Endothelial cell of umbilical vein (primary cell): ENCODE measurements at regions not wholly inside any gene's neighbourhood (a gene's known extent, or its start where the extent isn't known, plus 50 kb on each side); places are given as distances from the start of the nearest gene placed in this dataset.

ENCODE experiments used
- BruUV-seq: library from RNA; stranded (reverse); fragments of 400-500 nt; replicated peaks from 2 replicates; lab custom pipeline; 2021; lab: Mats Ljungman, UMichigan
- CTCF ChIA-PET: fragments of 300-600, 350-600 bp; sonication (Branson Sonifier 250); formaldehyde crosslinking; loops from one replicate; lab custom pipeline; 2021; ENCODE audit warnings: antibody characterized with exemption, inconsistent platforms; lab: Charles Lee
- POLR2A ChIA-PET: fragments of 300-600, 350-600 bp; sonication (Branson Sonifier 250); formaldehyde crosslinking; loops from one replicate; lab custom pipeline; 2021; ENCODE audit warnings: antibody characterized with exemption, inconsistent platforms; lab: Charles Lee
- DNase-seq: peaks from one replicate; pipeline ENCODE4 v3.0.0-alpha.2; 2011; ENCODE audit warnings: low read depth, low spot score
- FAIRE-seq: peaks from 2 replicates; lab custom pipeline; 2011; peaks lifted over from hg19 to GRCh38; lab: Jason Lieb, UNC
- H2AFZ ChIP-seq: 2 replicates; pipeline ENCODE4 v1.6.0; 2012; ENCODE audit warnings: low read depth, low read length, control low read depth, inconsistent platforms
- H3K27ac ChIP-seq: 2 replicates; pipeline ENCODE4 v1.5.1; 2011; ENCODE audit warnings: low read depth, mild to moderate bottlenecking, control low read depth, low read length, moderate library complexity; ENCODE audit not compliant: insufficient read depth
- H3K27me3 ChIP-seq, 2 experiments: 2 replicates each; pipeline versions ENCODE4 v1.6.0 to v1.6.1; 2011; ENCODE audit warnings: low read length in 2 of 2, mixed read lengths in 1 of 2; ENCODE audit not compliant: control insufficient read depth in 2 of 2, insufficient read depth in 2 of 2
- H3K36me3 ChIP-seq, 2 experiments: 2 replicates in 1 of 2; 3 replicates in 1 of 2; pipeline ENCODE4 v1.5.1; 2011; ENCODE audit warnings: low read length in 2 of 2, mild to moderate bottlenecking in 1 of 2, moderate library complexity in 1 of 2; ENCODE audit not compliant: control insufficient read depth in 2 of 2, insufficient read depth in 2 of 2; ENCODE audit errors: extremely low read depth in 1 of 2
- H3K4me1 ChIP-seq: 3 replicates; pipeline ENCODE4 v1.5.1; 2011; ENCODE audit warnings: mild to moderate bottlenecking, low read length; ENCODE audit not compliant: control insufficient read depth, insufficient read depth; ENCODE audit errors: extremely low read depth
- H3K4me2 ChIP-seq: 2 replicates; pipeline ENCODE4 v1.6.1; 2011; ENCODE audit warnings: low read length, control low read depth, mixed read lengths; ENCODE audit not compliant: insufficient read depth
- H3K4me3 ChIP-seq, 3 experiments: fragments of 200-600 bp in 1 of 3; sonication (generic), shearing (Covaris generic) in 1 of 3; replicated peaks in 1 of 3; 2 replicates each; pipeline ENCODE4 v1.5.1; 2011 to 2016; ENCODE audit warnings: control low read depth in 3 of 3, low read length in 3 of 3, mild to moderate bottlenecking in 2 of 3, inconsistent platforms in 1 of 3, low read depth in 1 of 3, moderate library complexity in 1 of 3; ENCODE audit not compliant: insufficient read depth in 1 of 3
- H3K79me2 ChIP-seq: 2 replicates; pipeline ENCODE4 v1.6.0; 2012; ENCODE audit warnings: low read length, inconsistent platforms; ENCODE audit not compliant: control insufficient read depth, insufficient read depth
- H3K9ac ChIP-seq: replicated peaks from 2 replicates; pipeline ENCODE3; 2011; ENCODE audit warnings: low read length, control low read depth; ENCODE audit not compliant: insufficient read depth; ENCODE audit errors: extremely low read depth
- H3K9me1 ChIP-seq: replicated peaks from 3 replicates; pipeline ENCODE4 v1.6.0; 2011; ENCODE audit warnings: mild to moderate bottlenecking, low read length; ENCODE audit not compliant: control insufficient read depth, insufficient read depth; ENCODE audit errors: extremely low read depth
- H3K9me3 ChIP-seq: replicated peaks from 2 replicates; pipeline ENCODE4 v1.5.1; 2012; ENCODE audit warnings: low read length, inconsistent platforms; ENCODE audit not compliant: control insufficient read depth, insufficient read depth
- H4K20me1 ChIP-seq: replicated peaks from 2 replicates; pipeline ENCODE3; 2011; ENCODE audit warnings: mild to moderate bottlenecking, low read length; ENCODE audit not compliant: control insufficient read depth, insufficient read depth; ENCODE audit errors: extremely low read depth
- EZH2 ChIP-seq: IDR thresholded peaks from 2 replicates; pipeline ENCODE4 v1.6.1; 2012; ENCODE audit warnings: borderline replicate concordance, low read depth, mild to moderate bottlenecking, moderate library complexity, low read length, inconsistent platforms; ENCODE audit not compliant: severe bottlenecking
- FOS ChIP-seq: IDR thresholded peaks from 2 replicates; pipeline ENCODE4 v1.6.1; 2011; ENCODE audit warnings: mild to moderate bottlenecking, low read length, moderate library complexity, borderline replicate concordance; ENCODE audit not compliant: insufficient read depth
- GATA2 ChIP-seq: IDR thresholded peaks from 2 replicates; pipeline ENCODE4 v1.7.0; 2011; ENCODE audit warnings: low read depth, mild to moderate bottlenecking, moderate library complexity, mixed read lengths, low read length; ENCODE audit not compliant: insufficient read length, insufficient read depth
- JUN ChIP-seq: IDR thresholded peaks from 2 replicates; pipeline ENCODE4 v1.6.1; 2011; ENCODE audit warnings: borderline replicate concordance, low read depth; ENCODE audit not compliant: insufficient read length, insufficient read depth
- MYC ChIP-seq: IDR thresholded peaks from one replicate; pipeline ENCODE4 v1.6.1; 2011; ENCODE audit warnings: mild to moderate bottlenecking, low read depth, low read length
- POLR2A ChIP-seq: IDR thresholded peaks from 2 replicates; pipeline ENCODE4 v1.6.1; 2012; ENCODE audit warnings: low read depth, mild to moderate bottlenecking, control low read depth, low read length
- POLR2AphosphoS5 ChIP-seq: IDR thresholded peaks from 2 replicates; pipeline ENCODE4 v1.6.1; 2012; ENCODE audit warnings: low read depth, mild to moderate bottlenecking, control low read depth, low read length, moderate library complexity; ENCODE audit not compliant: insufficient read depth
- dilution Hi-C: fragments of 300-500 bp; cut with MboI; formaldehyde crosslinking; loops from one replicate; pipeline ENCODE4 v1.15.0; 2019; ENCODE audit warnings: low sequenced_read_pairs; ENCODE audit not compliant: extremely low pct_ligation_motif_present
- intact Hi-C: fragments of 100-400 bp; cut with micrococcal nuclease; formaldehyde crosslinking; loops from one replicate; pipeline ENCODE4 v1.10.0; 2022
- TF ChIP-seq, protein P1 (sequence below), 2 donors: IDR thresholded peaks; 1 replicate in 1 of 2; 2 replicates in 1 of 2; pipeline ENCODE4 v1.5.1; 2011; ENCODE audit warnings: low read length in 2 of 2, mild to moderate bottlenecking in 2 of 2, moderate library complexity in 2 of 2, control low read depth in 1 of 2, inconsistent platforms in 1 of 2, low read depth in 1 of 2; ENCODE audit not compliant: insufficient read depth in 1 of 2; ENCODE audit errors: extremely low read depth in 1 of 2
- TF ChIP-seq, protein P2 (sequence below): IDR thresholded peaks from 2 replicates; pipeline ENCODE4 v1.6.1; 2011; ENCODE audit not compliant: insufficient read depth, insufficient read length

DNA sequence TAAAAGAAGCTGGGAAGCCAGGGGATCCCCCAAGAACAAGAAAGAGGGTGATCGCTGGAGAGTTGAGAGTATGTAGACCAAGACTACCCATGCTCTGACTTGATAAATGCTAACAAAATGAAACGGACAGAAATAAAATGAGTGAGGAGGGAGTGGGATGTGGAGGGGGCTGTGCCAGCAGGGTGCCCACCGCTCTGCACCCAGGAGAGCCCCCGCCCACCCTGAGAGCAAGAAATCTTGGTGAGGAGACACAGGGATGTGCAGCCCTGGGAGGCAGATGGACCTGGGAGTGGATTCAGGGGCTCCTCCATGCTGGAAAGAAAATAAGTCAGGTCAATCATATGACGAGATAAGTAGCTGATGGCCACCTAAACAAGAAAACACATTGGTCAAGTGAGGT is 590.9 kb downstream of the AJAP1 start:
- Histone ChIP-seq H3K9ac (no peak overlapping the region), H3K9me3 (no peaks in the 10 kb centered on the region), H4K20me1 (no peaks in the 10 kb centered on the region), H3K27ac (no peak overlapping the region), H3K4me1 (no peaks in the 10 kb centered on the region), H3K36me3 (no peaks in the 10 kb centered on the region), H2AFZ (no peak overlapping the region), H3K4me3 (no peak overlapping the region), H3K4me2 (no peak overlapping the region), H3K27me3 (no peaks in the 10 kb centered on the region), H3K9me1 (no peaks in the 10 kb centered on the region), H3K79me2 (no peaks in the 10 kb centered on the region)
- BruUV-seq = no TSS peak
- TF ChIP-seq MYC = no peak
- no peak for TF ChIP-seq GATA2
- no peak for TF ChIP-seq JUN
- TF ChIP-seq EZH2 = no peak
- TF ChIP-seq, protein P1, sequence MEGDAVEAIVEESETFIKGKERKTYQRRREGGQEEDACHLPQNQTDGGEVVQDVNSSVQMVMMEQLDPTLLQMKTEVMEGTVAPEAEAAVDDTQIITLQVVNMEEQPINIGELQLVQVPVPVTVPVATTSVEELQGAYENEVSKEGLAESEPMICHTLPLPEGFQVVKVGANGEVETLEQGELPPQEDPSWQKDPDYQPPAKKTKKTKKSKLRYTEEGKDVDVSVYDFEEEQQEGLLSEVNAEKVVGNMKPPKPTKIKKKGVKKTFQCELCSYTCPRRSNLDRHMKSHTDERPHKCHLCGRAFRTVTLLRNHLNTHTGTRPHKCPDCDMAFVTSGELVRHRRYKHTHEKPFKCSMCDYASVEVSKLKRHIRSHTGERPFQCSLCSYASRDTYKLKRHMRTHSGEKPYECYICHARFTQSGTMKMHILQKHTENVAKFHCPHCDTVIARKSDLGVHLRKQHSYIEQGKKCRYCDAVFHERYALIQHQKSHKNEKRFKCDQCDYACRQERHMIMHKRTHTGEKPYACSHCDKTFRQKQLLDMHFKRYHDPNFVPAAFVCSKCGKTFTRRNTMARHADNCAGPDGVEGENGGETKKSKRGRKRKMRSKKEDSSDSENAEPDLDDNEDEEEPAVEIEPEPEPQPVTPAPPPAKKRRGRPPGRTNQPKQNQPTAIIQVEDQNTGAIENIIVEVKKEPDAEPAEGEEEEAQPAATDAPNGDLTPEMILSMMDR (IDR thresholded peaks at IDR 0.05; ENCODE audit: extremely low read depth in 1 of 2, insufficient read depth in 1 of 2, low read depth in 1 of 2, low read length in 2 of 2) = no peak
- TF ChIP-seq, protein P2, sequence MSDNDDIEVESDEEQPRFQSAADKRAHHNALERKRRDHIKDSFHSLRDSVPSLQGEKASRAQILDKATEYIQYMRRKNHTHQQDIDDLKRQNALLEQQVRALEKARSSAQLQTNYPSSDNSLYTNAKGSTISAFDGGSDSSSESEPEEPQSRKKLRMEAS = no peak
- no peak for TF ChIP-seq POLR2A
- TF ChIP-seq FOS = no peak
- no peak for TF ChIP-seq POLR2AphosphoS5
- dilution Hi-C loops = no loop called here
- FAIRE-seq = no peak
- no peak for DNase-seq
- ChIA-PET POLR2A (no interaction called here), CTCF (no interaction called here)
- intact Hi-C loops = no loop called here
